D721Med (cell line): ENCODE measurements at regions not wholly inside any gene's neighbourhood (a gene's known extent, or its start where the extent isn't known, plus 50 kb on each side); places are given as distances from the start of the nearest gene placed in this dataset.

Experiments used
- DNase-seq: peaks from one replicate; pipeline ENCODE4 v3.0.0; 2011; ENCODE audit warnings: low spot score; ENCODE audit not compliant: insufficient read length
- FAIRE-seq: peaks from 2 replicates; lab custom pipeline; 2011; peaks lifted over from hg19 to GRCh38; lab: Jason Lieb, UNC
- TF ChIP-seq, protein P1 (sequence below): IDR thresholded peaks from 2 replicates; pipeline ENCODE4 v1.5.1; 2012; ENCODE audit warnings: mild to moderate bottlenecking, control low read depth; ENCODE audit not compliant: insufficient read depth; ENCODE audit errors: missing control alignments

DNA sequence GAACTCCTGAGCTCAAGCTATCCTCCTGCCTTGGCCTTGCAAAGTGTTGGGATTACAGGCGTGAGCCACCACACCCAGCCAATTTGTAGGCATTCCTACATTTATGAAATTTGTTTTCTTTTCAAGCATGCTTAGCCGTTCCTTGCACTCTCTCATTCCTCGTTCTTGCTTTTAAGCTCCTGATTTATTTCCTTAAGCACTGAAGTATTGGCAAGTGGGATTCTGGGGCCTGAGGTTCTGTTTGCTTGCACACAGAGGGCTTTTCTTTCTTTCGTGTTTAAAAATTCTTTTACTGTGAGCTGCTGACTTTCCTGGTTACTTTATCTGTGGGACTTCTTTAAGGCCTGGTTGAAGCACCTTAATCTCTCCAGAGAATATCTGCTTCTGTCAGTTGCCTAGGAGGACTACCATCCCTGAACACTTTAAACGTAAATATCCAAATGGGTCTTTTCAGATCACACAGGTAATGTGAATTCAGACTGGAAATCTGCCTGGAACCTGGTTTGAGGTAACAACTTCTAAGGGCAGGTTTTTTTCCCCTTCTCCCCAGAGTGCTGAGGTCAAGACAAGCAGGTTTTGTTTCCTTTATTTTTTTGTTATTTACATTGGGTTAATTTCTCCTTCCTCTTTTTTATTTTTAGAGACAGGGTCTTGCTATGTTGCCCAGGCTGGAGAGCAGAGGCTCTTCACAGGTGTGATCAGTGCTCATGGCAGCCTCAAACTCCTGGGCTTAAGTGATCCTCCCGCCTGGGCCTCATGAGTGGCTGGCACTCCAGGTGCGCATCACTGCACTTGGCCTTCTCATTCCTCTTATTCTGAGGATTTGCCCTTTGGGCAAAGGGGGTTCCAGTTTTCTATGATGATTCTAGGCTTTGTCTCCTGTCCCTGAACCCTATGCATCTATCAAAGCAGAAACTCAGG, 102.9 kb downstream of the PFKFB3 start:
- TF ChIP-seq, protein P1, sequence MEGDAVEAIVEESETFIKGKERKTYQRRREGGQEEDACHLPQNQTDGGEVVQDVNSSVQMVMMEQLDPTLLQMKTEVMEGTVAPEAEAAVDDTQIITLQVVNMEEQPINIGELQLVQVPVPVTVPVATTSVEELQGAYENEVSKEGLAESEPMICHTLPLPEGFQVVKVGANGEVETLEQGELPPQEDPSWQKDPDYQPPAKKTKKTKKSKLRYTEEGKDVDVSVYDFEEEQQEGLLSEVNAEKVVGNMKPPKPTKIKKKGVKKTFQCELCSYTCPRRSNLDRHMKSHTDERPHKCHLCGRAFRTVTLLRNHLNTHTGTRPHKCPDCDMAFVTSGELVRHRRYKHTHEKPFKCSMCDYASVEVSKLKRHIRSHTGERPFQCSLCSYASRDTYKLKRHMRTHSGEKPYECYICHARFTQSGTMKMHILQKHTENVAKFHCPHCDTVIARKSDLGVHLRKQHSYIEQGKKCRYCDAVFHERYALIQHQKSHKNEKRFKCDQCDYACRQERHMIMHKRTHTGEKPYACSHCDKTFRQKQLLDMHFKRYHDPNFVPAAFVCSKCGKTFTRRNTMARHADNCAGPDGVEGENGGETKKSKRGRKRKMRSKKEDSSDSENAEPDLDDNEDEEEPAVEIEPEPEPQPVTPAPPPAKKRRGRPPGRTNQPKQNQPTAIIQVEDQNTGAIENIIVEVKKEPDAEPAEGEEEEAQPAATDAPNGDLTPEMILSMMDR: no peak
- DNase-seq: no peak
- FAIRE-seq: no peak

DNA sequence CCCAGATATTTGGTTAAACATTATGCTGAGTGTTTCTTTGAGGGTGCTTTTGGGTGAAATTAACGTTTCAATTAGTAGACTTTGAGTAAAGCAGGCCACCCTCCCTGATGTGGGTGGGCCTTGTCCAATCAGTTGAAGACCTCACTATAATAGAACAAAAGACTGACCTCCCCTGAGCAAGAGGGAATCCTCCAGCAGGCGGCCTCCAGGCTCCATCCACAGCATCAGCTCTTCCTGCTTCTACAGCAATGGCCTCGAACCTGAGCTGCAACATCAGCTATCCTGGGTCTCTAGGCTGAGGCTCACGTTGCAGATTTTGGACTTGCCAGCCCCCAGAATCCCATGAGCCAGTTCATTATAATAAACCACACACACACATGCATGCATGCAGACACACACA, 104.2 kb downstream of the PFKFB3 start:
- FAIRE-seq: no peak
- TF ChIP-seq, protein P1: no peak
- no peak for DNase-seq

DNA sequence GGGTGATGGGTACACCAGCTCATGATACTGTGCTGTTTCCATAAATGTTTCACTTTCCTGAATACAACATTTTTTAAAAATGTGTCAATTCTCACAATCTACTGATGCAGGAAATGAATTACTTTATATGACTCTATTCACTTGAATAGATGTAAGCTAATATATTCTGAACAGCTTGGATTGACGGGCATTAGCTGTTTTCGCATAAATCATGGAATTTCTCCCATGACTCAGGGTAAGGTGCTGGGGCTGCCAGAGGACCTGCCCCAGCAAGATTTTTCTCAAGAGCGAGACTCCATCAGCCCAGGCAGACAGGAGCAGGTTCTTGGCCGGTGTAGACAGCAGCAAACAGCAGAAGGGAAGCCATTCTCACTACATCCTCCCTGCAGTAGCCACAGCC, 107.1 kb downstream of the PFKFB3 start:
- FAIRE-seq: no peak
- TF ChIP-seq, protein P1: no peak
- DNase-seq: no peak

DNA sequence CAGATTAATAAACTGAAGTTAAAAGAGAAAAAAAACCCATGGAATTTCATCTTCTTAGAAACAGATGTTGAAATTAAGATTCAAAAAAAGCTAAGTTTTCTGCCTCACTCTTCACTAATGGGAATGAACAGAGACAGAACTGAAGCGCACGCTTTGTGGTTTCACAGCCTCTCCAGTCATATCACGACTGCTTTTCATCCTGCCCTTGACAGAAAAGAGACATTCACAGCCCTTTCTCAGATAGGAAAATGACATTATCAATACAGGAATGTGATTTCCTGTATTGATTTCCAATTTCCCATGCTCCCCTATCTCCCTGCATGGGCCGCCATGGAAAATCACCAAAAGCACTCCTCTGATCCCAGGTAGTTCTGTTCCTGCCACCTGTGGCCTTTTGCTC, 108.2 kb downstream of the PFKFB3 start:
- DNase-seq (no peak), FAIRE-seq (no peak)
- TF ChIP-seq, protein P1: no peak

DNA sequence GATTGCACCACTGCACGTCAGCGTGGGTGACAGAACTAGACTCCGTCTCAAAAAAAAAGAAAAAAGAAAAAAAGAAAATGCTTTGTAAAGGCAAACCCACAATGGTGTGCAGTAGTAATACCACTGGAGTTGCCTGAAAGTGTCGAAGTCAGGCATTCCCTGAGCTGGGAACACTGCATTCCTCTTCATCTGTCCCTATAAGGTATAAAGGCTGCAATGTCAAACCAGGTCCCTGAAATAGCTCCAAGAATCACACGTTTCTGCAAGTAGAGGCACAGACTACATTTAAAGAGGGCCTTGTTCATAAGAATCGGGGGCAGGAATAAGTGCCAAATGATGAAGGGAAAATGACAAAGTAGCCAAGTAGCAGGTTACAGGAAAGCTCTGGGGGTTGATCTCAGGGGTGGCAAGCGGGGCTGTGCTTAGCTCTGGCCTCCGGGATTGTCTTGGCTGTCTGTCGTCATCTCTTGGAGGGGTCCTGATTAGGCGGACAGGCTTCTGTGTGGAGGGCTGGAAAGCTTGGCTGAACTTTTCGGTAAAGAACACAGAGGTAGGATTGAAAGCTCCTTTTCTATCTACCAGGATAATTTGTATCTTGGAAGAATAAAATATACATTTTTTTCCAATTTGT, 109.1 kb downstream of the PFKFB3 start:
- TF ChIP-seq, protein P1: no peak
- DNase-seq: no peak
- FAIRE-seq: no peak

DNA sequence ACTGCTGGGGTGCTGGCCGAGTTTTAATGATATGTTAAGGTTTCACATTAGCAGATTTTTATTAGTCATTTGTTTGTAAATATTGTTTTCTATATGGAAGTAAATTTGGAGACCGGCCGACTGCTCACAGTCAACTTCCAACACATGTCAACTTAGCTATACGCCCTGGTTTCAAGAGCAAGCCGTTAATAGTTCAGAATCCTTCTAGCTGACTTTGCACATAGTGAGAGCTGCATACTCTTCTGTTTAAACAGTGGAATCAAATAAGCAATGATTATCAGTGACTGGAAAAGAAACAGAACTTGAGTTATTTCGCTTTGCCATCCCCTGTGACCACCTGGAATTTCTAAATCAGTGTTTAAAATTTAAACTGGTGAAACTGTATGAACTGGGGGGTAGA, 109.9 kb downstream of the PFKFB3 start:
- FAIRE-seq (no peak), DNase-seq (no peak)
- TF ChIP-seq, protein P1: no peak
